ENCODE measurements at regions not wholly inside any gene's neighbourhood (a gene's known extent, or its start where the extent isn't known, plus 50 kb on each side); places are given as distances from the start of the nearest gene placed in this dataset.

DNA sequence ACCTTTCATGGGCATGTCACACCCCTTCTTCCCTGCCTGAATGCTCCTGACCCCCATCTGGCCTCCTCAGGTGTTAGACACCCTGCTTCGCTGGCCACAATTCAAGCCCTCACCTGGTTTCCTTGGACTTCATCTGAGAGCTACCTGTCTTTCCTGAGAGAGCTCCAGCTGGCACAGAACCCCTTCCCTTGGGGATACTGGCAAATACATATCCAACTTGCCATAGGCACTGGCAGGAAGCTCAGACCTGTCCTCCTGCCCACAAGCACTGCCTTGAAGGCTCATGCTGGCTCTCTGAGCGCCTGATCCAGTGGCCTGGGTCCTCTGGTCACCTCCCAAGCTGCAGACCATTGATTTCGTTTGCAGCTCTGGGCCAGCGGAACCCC is 74.1 kb upstream of the MAP4K3 start:
- H3K4me1 ChIP-seq (ENCODE audit: control insufficient read depth, insufficient read depth, low read length): no peaks in the 10 kb centered on the region
- TF ChIP-seq, protein P1, sequence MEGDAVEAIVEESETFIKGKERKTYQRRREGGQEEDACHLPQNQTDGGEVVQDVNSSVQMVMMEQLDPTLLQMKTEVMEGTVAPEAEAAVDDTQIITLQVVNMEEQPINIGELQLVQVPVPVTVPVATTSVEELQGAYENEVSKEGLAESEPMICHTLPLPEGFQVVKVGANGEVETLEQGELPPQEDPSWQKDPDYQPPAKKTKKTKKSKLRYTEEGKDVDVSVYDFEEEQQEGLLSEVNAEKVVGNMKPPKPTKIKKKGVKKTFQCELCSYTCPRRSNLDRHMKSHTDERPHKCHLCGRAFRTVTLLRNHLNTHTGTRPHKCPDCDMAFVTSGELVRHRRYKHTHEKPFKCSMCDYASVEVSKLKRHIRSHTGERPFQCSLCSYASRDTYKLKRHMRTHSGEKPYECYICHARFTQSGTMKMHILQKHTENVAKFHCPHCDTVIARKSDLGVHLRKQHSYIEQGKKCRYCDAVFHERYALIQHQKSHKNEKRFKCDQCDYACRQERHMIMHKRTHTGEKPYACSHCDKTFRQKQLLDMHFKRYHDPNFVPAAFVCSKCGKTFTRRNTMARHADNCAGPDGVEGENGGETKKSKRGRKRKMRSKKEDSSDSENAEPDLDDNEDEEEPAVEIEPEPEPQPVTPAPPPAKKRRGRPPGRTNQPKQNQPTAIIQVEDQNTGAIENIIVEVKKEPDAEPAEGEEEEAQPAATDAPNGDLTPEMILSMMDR (IDR thresholded peaks at IDR 0.05): no peak
- TF ChIP-seq, protein P2, sequence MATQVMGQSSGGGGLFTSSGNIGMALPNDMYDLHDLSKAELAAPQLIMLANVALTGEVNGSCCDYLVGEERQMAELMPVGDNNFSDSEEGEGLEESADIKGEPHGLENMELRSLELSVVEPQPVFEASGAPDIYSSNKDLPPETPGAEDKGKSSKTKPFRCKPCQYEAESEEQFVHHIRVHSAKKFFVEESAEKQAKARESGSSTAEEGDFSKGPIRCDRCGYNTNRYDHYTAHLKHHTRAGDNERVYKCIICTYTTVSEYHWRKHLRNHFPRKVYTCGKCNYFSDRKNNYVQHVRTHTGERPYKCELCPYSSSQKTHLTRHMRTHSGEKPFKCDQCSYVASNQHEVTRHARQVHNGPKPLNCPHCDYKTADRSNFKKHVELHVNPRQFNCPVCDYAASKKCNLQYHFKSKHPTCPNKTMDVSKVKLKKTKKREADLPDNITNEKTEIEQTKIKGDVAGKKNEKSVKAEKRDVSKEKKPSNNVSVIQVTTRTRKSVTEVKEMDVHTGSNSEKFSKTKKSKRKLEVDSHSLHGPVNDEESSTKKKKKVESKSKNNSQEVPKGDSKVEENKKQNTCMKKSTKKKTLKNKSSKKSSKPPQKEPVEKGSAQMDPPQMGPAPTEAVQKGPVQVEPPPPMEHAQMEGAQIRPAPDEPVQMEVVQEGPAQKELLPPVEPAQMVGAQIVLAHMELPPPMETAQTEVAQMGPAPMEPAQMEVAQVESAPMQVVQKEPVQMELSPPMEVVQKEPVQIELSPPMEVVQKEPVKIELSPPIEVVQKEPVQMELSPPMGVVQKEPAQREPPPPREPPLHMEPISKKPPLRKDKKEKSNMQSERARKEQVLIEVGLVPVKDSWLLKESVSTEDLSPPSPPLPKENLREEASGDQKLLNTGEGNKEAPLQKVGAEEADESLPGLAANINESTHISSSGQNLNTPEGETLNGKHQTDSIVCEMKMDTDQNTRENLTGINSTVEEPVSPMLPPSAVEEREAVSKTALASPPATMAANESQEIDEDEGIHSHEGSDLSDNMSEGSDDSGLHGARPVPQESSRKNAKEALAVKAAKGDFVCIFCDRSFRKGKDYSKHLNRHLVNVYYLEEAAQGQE (IDR thresholded peaks at IDR 0.05; ENCODE audit: insufficient read depth in 1 of 2, low read depth in 2 of 2, low read length in 1 of 2): no peak
- no peak for TF ChIP-seq SIN3A (IDR thresholded peaks at IDR 0.05; ENCODE audit: borderline replicate concordance, insufficient read depth, low read depth, low read length)
- TF ChIP-seq POLR2AphosphoS5 (IDR thresholded peaks at IDR 0.05; ENCODE audit: low read depth, low read length): no peak
- TF ChIP-seq TCF7L2 (IDR thresholded peaks at IDR 0.05; ENCODE audit: low read depth, low read length): no peak
- no peaks in the 10 kb centered on the region for H3K9me3 ChIP-seq (ENCODE audit: control insufficient read depth, insufficient read depth, low read depth, low read length)
- no peak overlapping the region for H3K27ac ChIP-seq (ENCODE audit: low read length)
- no TSS peak for BruUV-seq (replicated peaks)
- CTCF ChIA-PET: no interaction called here
- in situ Hi-C loops (cut with HindIII; ENCODE audit: low pct_unique_long_range_greater_than_20kb, low sequenced_read_pairs) (no loop called here), intact Hi-C loops (cut with micrococcal nuclease; ENCODE audit: unreplicated experiment) (loop anchor here (5.0 kb wide), 1 partner anchor 186 kb away; no protein-coding TSS in a partner anchor)
- no peaks in the 10 kb centered on the region for H3K36me3 ChIP-seq (ENCODE audit: control insufficient read depth, insufficient read depth, low read length)
- DNase-seq (ENCODE audit: low read depth, low spot score) (no peak), ATAC-seq (no peak)
- POLR2A ChIA-PET: no interaction called here
- no peak overlapping the region for H3K4me3 ChIP-seq (ENCODE audit: low read depth in 2 of 2, low read length in 2 of 2)
- H3K27me3 ChIP-seq (ENCODE audit: control insufficient read depth, insufficient read depth, low read length): no peaks in the 10 kb centered on the region

DNA sequence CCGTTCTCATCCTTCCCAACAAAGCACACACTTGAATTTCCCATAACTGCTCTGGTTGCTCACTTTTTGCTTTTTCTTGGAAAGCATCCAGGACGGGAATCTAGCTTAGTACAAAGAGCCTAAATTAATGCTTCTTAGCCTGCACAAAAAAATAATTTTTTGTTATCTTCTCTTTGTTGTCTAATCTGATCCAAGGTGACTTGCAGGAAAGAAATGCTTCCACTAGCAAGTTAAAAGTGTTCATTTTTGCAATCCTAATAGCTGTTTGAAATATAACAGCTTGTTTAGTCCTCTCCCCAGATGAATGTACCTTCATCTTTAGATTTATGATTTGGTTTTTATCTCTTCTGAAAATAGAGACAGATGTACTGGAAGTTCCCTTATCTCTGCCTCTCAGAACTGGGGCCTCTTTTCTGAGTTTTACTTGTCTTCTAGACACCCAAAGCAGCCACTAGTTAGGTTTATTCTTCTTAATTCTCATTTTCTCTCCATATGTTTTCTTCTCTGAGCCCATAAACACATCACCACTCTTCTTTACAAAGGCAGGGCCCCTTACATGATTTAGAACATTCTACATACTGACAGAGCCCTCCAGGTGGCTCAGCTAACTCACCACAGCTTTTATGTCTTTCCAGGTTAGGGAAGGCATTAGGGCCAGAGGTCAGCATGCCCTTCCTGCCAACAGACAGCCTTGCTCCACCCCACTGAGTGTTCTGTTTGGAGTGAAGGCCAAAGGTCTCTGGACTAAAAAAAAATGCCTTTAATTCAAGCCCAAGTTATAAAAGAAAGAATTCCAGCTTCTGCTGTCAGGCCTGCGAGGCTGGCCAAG is 74.7 kb upstream of the MAP4K3 start:
- Histone ChIP-seq H3K27ac (ENCODE audit: low read length) (no peak overlapping the region), H3K36me3 (ENCODE audit: control insufficient read depth, insufficient read depth, low read length) (no peaks in the 10 kb centered on the region), H3K4me3 (ENCODE audit: low read depth in 2 of 2, low read length in 2 of 2) (no peak overlapping the region), H3K27me3 (ENCODE audit: control insufficient read depth, insufficient read depth, low read length) (no peaks in the 10 kb centered on the region), H3K9me3 (ENCODE audit: control insufficient read depth, insufficient read depth, low read depth, low read length) (no peaks in the 10 kb centered on the region), H3K4me1 (ENCODE audit: control insufficient read depth, insufficient read depth, low read length) (no peaks in the 10 kb centered on the region)
- in situ Hi-C loops (cut with HindIII; ENCODE audit: low pct_unique_long_range_greater_than_20kb, low sequenced_read_pairs): no loop called here
- no peak for ATAC-seq
- BruUV-seq (replicated peaks): no TSS peak
- DNase-seq (ENCODE audit: low read depth, low spot score): no peak
- POLR2A ChIA-PET: no interaction called here
- CTCF ChIA-PET: no interaction called here
- intact Hi-C loops (cut with micrococcal nuclease; ENCODE audit: unreplicated experiment): loop anchor here (5.0 kb wide), 1 partner anchor 185 kb away; no protein-coding TSS in a partner anchor
- TF ChIP-seq TCF7L2 (IDR thresholded peaks at IDR 0.05; ENCODE audit: low read depth, low read length): no peak
- no peak for TF ChIP-seq SIN3A (IDR thresholded peaks at IDR 0.05; ENCODE audit: borderline replicate concordance, insufficient read depth, low read depth, low read length)

DNA sequence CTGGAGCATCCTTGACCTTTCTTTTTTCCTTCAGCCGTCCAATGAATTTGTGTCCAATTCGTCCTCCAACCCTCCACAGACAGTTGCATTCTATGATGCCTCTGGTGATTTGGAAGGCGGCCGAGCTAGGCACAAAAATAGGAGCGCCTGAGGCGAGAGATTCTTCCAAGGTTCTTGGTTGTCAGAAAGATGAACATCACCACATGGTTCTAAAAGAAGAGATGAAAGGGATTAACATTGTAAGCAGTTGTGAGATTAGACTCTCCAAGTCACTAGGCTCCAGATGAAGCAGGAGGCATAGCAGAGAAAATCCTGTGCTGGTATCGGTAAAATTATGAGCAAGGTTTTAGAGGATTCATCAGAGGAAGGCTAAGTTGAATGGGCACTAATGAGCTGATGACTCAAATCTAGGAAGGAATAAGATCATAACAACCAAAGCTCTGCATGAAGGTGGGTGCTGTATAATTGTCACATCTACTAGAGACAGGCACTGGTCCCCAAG is 75.4 kb upstream of the MAP4K3 start:
- no peak overlapping the region for H3K27ac ChIP-seq (ENCODE audit: low read length)
- H3K4me3 ChIP-seq (ENCODE audit: low read depth in 2 of 2, low read length in 2 of 2): no peak overlapping the region
- ATAC-seq (no peak), DNase-seq (ENCODE audit: low read depth, low spot score) (no peak)
- H3K9me3 ChIP-seq (ENCODE audit: control insufficient read depth, insufficient read depth, low read depth, low read length): no peaks in the 10 kb centered on the region
- in situ Hi-C loops (cut with HindIII; ENCODE audit: low pct_unique_long_range_greater_than_20kb, low sequenced_read_pairs) (no loop called here), intact Hi-C loops (cut with micrococcal nuclease; ENCODE audit: unreplicated experiment) (loop anchor here (5.0 kb wide), 1 partner anchor 185 kb away; no protein-coding TSS in a partner anchor)
- ChIA-PET CTCF (interaction anchor here (0.5 kb wide), 1 partner anchor 220 kb away, joined by 3 read pairs; no protein-coding TSS in a partner anchor), POLR2A (no interaction called here)
- no peaks in the 10 kb centered on the region for H3K4me1 ChIP-seq (ENCODE audit: control insufficient read depth, insufficient read depth, low read length)
- no TSS peak for BruUV-seq (replicated peaks)
- no peak for TF ChIP-seq POLR2AphosphoS5 (IDR thresholded peaks at IDR 0.05; ENCODE audit: low read depth, low read length)
- no peak for TF ChIP-seq TCF7L2 (IDR thresholded peaks at IDR 0.05; ENCODE audit: low read depth, low read length)
- TF ChIP-seq SIN3A (IDR thresholded peaks at IDR 0.05; ENCODE audit: borderline replicate concordance, insufficient read depth, low read depth, low read length): no peak
- no peaks in the 10 kb centered on the region for H3K27me3 ChIP-seq (ENCODE audit: control insufficient read depth, insufficient read depth, low read length)
- H3K36me3 ChIP-seq (ENCODE audit: control insufficient read depth, insufficient read depth, low read length): no peaks in the 10 kb centered on the region

Measured in Panc1 (cell line).